GM21786 (cell line): ENCODE measurements at regions not wholly inside any gene's neighbourhood (a gene's known extent, or its start where the extent isn't known, plus 50 kb on each side); places are given as distances from the start of the nearest gene placed in this dataset.

ENCODE experiments used
- ATAC-seq: cut with Tn5 transposase; IDR thresholded peaks from one replicate; pipeline ENCODE4 v1.9.1; 2021; ENCODE audit not compliant: unreplicated experiment

GRCh38 chr21:15515908-15516307 is 213.9 kb upstream of the USP25 start:
- no peak for ATAC-seq

GRCh38 chr21:15517394-15517793 is 212.4 kb upstream of the USP25 start:
- no peak for ATAC-seq

DNA sequence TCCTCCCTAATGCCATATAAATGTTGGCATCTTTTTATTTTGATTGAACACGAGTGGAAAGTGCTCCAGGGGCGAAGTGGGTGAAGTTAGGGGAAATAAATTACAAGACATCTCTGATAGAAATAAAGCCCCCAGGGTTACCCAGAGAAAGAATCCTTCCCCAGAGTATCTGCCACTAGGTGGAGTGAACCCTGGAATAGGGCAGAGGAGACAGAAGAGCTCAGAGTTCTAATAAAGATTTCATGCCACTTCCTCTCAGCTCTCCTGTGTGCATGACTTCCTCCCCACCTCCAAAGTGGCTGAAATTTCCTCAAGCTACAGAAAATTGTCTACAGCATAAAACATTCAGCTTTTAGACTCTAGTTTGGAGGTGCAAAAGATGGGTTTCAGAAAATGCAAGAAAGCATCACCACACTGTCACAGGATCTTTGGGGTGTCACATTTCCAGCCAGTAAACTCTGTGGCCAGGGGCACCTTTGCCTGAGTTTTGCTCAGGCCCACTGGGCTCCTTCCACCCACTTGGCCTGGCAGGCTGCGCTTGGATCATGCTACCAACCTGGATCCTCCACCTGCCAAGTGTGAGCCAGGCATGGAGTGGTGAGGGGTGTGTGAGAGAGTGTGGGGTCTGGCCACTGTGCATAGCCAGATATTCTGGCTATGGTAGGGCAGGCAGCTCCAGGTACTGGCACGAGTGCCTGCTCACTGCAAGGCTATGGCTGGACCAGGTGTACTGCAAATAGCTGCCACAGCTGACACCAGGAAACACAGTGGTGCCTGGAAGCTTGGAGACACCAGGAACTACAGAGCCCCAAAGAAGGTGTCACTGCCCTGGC is 208.8 kb upstream of the USP25 start:
- no peak for ATAC-seq

DNA sequence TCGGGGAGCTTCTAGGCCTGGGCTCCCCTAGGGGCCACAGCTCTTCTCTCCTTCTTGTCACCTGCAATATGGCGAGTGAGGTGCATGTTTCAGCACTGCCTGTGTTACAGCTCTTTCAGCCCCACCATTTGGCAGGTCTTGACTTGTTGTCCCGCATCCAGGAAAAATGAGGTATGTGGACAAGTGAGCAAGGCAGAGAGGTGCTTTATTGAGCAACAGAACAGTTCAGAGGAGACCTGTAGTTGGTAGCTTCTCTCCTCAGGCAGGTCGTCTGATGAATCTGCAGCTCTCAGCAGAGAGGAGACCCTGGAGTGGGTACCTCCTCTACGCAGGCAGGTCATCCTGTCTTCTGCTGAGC is 208.2 kb upstream of the USP25 start:
- no peak for ATAC-seq

- ATAC-seq, result no peak
These were observed 207.6 kb upstream of the USP25 start for GRCh38 chr21:15522148-15522547.

GRCh38 chr21:15524855-15525254 is 204.9 kb upstream of the USP25 start:
- no peak for ATAC-seq

- no peak for ATAC-seq
These were observed 203.0 kb upstream of the USP25 start for GRCh38 chr21:15526798-15527197.

GRCh38 chr21:15528346-15528745 is 201.4 kb upstream of the USP25 start:
- no peak for ATAC-seq

- no peak for ATAC-seq
These were observed 197.8 kb upstream of the USP25 start for GRCh38 chr21:15531986-15532385.

DNA sequence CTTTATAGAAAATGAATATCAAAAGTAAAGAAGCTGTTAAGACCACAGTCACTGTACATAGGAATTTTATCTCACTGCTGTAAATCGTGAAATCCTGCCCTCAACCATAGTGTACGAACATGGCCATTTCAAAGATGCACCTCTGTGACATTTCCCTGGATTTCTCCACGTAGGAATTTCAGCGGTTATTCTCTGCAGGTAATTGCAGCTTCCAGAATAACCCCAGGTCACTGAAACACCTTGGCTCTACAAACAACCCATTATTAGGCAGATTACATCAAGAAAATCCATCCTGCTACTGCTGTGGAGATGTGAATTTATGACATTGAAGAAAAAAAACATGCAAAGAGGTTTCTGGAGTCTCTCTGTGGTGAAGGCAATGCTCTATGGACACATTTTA is 196.2 kb upstream of the USP25 start:
- no peak for ATAC-seq

- ATAC-seq, result no peak
These were observed 195.3 kb upstream of the USP25 start for GRCh38 chr21:15534450-15534886.

DNA sequence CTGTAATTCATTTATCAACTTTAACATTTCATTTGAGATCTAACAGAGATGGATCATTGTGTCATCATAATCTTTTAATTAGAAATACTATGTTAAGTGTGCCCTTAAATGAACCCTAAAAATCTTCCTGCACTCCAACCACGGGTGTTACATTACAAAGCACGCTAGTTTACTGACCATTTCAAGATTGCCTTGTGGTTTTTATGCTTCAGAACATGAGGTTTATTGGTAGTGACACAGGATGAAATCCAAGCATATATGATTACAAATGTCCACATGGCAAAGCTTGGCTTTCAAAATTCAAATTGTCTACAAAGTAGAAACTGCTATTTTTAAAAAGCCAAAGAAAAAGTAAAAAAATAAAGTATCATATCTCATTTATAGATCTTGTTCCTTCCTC is 190.4 kb upstream of the USP25 start:
- no peak for ATAC-seq

DNA sequence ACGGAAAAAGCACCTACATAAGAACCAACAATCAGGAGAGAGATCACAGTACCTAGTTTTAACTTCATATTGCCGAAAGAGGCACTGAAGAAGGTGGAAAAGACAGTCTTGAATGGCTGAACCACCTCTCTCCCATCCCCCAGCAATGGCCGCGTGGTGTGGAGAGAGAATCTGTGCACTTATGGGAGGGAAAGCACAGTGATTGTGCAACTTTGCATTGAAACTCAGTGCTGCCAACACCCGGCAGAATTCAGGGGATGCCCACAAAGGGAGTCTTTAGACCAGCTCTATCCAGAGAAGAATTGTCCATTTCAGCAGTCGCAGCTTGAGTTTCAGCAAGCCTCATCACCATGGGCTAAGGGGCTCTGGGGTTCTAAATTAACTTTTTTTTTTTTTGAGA is 186.3 kb upstream of the USP25 start:
- no peak for ATAC-seq

GRCh38 chr21:15549671-15550070 is 180.1 kb upstream of the USP25 start:
- ATAC-seq, result no peak

DNA sequence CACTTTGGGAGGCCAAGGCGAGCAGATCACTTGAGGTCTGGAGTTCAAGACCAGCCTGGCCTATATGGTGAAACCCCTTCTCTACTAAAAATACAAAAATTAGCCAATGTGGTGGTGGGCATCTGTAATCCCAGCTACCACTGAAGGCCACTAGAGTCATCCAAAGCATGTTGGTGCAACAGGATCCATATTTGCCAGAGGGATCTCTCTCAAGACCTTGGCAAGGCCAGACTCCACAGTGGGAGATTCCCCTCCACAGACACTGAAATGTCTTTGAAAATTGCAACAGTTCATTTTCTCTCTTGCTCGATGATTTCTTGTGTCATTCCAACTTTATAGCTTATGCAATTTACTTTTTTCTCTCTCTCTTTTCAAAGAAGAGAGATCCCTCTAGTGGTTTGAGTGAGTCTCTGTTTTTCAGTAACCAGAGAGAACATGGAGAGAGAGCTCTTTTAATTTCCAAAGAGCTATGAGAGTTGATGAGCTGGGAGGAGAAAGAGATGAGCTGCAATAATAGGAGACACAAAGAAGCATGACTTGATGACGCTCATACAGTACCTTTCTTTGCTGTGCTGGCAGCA is 176.8 kb upstream of the USP25 start:
- ATAC-seq, result no peak

GRCh38 chr21:15557925-15558324 is 171.9 kb upstream of the USP25 start:
- no peak for ATAC-seq

GRCh38 chr21:15558884-15559283 is 170.9 kb upstream of the USP25 start:
- ATAC-seq, result no peak

- ATAC-seq, result no peak
These were observed 170.1 kb upstream of the USP25 start for GRCh38 chr21:15559660-15560059.

DNA sequence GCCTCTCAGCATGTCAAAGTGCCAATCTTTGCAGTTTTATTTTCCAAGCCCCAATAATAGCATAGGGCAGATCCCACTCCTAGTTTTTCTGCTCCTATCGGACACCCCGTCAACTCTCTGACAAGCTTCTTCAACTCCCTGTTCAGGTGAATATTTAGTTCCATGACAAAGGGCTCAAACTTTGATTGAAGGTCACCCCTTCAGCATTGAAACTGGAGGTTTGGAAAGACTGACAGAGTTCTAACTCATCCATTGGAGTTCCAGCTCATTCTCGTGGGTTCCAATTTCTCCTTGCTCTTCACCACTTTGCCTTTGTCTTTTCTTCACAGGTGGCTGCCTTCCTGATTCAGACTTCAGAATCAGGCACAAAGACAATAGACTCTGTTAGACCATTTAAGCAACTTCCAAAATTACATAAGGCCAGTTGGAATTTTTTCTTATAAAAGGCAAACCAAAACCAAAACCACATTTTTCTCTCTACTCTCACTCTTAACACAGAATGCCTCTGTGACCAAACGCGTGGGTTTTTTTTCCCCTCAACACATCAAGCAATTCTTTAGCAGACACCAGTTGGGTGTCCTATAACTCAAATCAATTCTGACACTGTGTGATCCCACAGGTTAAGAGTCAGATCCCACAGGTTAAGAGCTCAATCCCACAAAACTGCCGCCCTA is 169.3 kb upstream of the USP25 start:
- ATAC-seq, result no peak

- ATAC-seq, result no peak
These were observed 167.0 kb upstream of the USP25 start for GRCh38 chr21:15562748-15563147.

DNA sequence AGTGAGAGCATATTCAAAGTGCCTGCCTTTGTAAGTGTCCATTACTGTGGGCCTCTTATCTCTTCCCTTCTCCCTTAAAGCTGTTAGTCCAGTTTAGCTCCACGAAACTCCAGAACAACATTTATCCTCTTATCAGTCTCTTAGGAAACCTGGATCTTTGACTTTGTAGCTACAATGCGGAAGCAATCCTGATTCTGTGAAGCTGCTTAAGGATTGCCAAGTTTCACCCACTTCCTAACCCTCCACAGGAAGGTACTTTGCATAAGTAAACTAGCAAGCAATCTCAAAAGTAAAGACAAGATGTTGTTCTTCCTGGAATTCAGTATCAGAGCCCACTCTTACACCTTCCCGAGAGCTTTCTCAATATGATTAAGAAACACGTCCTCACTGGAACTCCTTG is 164.9 kb upstream of the USP25 start:
- ATAC-seq, result no peak

- ATAC-seq, result no peak
These were observed 163.1 kb upstream of the USP25 start for GRCh38 chr21:15566703-15567102.
